ENCODE measurements at regions not wholly inside any gene's neighbourhood (a gene's known extent, or its start where the extent isn't known, plus 50 kb on each side); places are given as distances from the start of the nearest gene placed in this dataset.

DNA sequence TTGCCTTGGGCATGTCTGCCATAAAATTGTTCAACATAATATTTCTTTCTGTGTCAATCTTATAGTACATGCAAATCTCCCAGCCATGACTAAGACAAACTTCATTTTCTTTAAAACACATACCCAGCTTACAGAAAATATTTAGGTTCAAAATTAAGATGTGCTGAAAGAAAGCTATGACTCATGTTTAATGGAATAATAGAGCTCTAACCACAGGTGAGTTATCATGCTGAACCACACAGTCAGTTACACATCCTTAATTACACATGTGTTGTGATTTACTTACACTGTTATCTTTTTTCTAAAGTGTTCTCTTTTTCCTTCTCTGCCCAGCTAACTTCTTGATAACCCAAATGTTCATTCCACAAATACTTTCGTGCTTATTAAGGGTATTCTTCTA lies 1831.2 kb downstream of the OLFM4 start:
- Mint-ChIP-seq H3K36me3 (no peaks in the 10 kb centered on the region), H3K27ac (no peak overlapping the region), H3K4me3 (no peak overlapping the region), H3K27me3 (no peaks in the 10 kb centered on the region), H3K4me1 (no peaks in the 10 kb centered on the region), H3K9me3 (peaks cover 6 to 33% (median 17%) of the 10 kb centered on the region in 5 donors)
- CTCF ChIA-PET: no interaction called here
- Histone ChIP-seq H3K9me3 (ENCODE audit: low read length) (no peaks in the 10 kb centered on the region), H3K4me1 (ENCODE audit: insufficient read depth, low read length) (no peaks in the 10 kb centered on the region), H3K27ac (ENCODE audit: low read depth, low read length) (no peak overlapping the region), H3K36me3 (ENCODE audit: insufficient read depth, low read length) (no peaks in the 10 kb centered on the region), H3K4me3 (ENCODE audit: low read length) (no peak overlapping the region), H3K27me3 (ENCODE audit: insufficient read depth, low read length, poor library complexity, severe bottlenecking) (no peaks in the 10 kb centered on the region)
- POLR2A ChIA-PET: no interaction called here
- DNase-seq: no peak

DNA sequence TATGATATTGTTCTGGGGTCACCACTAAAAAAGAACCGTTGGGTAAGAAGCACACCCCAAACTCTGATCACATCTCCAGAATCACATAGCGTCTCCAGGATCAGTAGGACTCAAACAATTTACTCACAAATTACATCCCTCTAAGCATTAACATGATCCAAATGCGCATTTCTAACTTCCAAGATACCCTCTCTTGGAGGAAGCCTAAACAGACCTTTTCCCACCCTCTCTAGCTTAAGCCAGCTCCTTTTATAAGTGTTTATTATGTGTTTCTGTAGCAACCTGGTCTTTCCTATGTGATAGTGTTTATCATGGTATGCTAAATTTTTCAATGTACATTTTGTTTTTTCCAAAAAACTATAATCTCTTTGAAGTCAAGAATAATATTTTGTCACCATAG lies 1846.5 kb downstream of the OLFM4 start:
- Histone ChIP-seq H3K27ac (ENCODE audit: low read depth, low read length) (no peak overlapping the region), H3K36me3 (ENCODE audit: insufficient read depth, low read length) (no peaks in the 10 kb centered on the region), H3K4me3 (ENCODE audit: low read length) (no peak overlapping the region), H3K4me1 (ENCODE audit: insufficient read depth, low read length) (no peaks in the 10 kb centered on the region), H3K27me3 (ENCODE audit: insufficient read depth, low read length, poor library complexity, severe bottlenecking) (no peaks in the 10 kb centered on the region), H3K9me3 (ENCODE audit: low read length) (no peaks in the 10 kb centered on the region)
- ChIA-PET POLR2A (no interaction called here), CTCF (no interaction called here)
- Mint-ChIP-seq H3K4me3 (no peak overlapping the region), H3K27me3 (no peaks in the 10 kb centered on the region), H3K9me3 (peaks cover 4 to 15% (median 8%) of the 10 kb centered on the region in 5 donors), H3K4me1 (no peaks in the 10 kb centered on the region), H3K36me3 (no peaks in the 10 kb centered on the region), H3K27ac (no peak overlapping the region)
- DNase-seq: no peak

DNA sequence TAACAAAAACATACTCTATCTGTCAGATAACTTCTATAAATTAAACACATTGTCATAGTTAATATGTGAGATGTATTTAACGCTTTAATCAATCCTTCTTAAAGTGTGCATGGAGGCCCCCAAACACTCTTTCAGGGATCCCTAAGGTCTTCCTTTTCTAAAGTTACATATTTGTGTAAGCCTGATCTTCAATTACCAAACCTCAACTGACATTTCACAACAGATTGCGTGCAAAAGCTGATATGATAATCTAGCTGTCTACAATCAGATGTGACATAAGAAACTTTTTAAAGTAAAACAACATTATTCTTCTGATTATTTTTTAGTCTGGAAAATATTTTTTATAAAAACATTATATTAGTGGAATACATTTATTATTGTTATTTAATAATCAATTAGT lies 1850.4 kb downstream of the OLFM4 start:
- Mint-ChIP-seq H3K27ac (no peak overlapping the region), H3K4me1 (no peaks in the 10 kb centered on the region), H3K9me3 (peaks cover 5 to 13% (median 8%) of the 10 kb centered on the region in 5 donors), H3K4me3 (no peak overlapping the region), H3K27me3 (no peaks in the 10 kb centered on the region), H3K36me3 (no peaks in the 10 kb centered on the region)
- POLR2A ChIA-PET: no interaction called here
- Histone ChIP-seq H3K27ac (ENCODE audit: low read depth, low read length) (no peak overlapping the region), H3K27me3 (ENCODE audit: insufficient read depth, low read length, poor library complexity, severe bottlenecking) (no peaks in the 10 kb centered on the region), H3K4me3 (ENCODE audit: low read length) (no peak overlapping the region), H3K4me1 (ENCODE audit: insufficient read depth, low read length) (no peaks in the 10 kb centered on the region), H3K9me3 (ENCODE audit: low read length) (no peaks in the 10 kb centered on the region), H3K36me3 (ENCODE audit: insufficient read depth, low read length) (no peaks in the 10 kb centered on the region)
- DNase-seq: no peak
- CTCF ChIA-PET: interaction anchor here (1.2 kb wide), 1 partner anchor 12 kb away, joined by 3 read pairs; no protein-coding TSS in a partner anchor

DNA sequence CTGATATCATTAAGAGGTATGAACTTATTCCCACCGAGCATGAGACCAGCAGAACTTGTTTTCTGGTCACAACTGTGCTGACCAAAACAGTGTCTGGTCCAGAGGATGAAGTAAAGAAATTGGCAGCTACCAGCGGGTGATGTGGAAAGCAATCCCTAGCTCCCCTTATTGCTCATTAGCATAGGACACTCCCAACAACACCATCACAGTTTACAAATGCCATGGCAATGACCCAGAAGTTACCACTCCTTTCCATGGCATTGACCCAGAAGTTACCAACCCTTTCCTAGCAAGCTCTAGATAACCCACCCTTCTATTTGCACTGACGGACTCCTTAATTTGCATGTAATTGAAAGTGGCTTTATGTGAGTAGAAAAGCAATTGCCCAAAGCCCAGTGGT lies 1856.1 kb downstream of the OLFM4 start:
- DNase-seq: no peak
- ChIA-PET CTCF (no interaction called here), POLR2A (no interaction called here)
- H3K27me3 Mint-ChIP-seq: no peaks in the 10 kb centered on the region
- no peaks in the 10 kb centered on the region for H3K36me3 Mint-ChIP-seq
- Histone ChIP-seq H3K4me3 (ENCODE audit: low read length) (no peak overlapping the region), H3K4me1 (ENCODE audit: insufficient read depth, low read length) (no peaks in the 10 kb centered on the region), H3K36me3 (ENCODE audit: insufficient read depth, low read length) (no peaks in the 10 kb centered on the region), H3K9me3 (ENCODE audit: low read length) (no peaks in the 10 kb centered on the region), H3K27ac (ENCODE audit: low read depth, low read length) (no peak overlapping the region), H3K27me3 (ENCODE audit: insufficient read depth, low read length, poor library complexity, severe bottlenecking) (no peaks in the 10 kb centered on the region)
- H3K9me3 Mint-ChIP-seq: peaks cover 3 to 20% (median 11%) of the 10 kb centered on the region in 5 donors
- no peak overlapping the region for H3K27ac Mint-ChIP-seq
- H3K4me3 Mint-ChIP-seq: no peak overlapping the region
- no peaks in the 10 kb centered on the region for H3K4me1 Mint-ChIP-seq

DNA sequence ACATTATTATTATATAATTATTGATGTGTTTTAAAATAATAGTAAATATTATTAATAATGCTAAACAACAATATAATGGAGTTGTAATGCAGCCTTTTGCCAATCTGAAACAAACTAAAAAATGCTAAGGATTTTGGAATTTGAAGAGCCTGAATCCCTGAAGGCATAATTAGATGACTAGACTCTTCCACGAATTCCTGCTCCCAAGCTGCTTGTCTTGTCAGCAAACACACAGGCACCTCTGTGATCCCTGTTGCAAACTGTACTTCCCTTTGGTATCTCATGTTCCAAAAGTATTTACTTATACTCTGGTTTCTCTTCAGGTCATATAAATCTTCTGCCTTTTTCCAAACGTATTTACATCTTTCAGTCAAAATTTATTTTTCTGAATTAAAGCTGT lies 1862.4 kb downstream of the OLFM4 start:
- no peak overlapping the region for H3K27ac ChIP-seq (ENCODE audit: low read depth, low read length)
- H3K9me3 ChIP-seq (ENCODE audit: low read length): no peaks in the 10 kb centered on the region
- no peaks in the 10 kb centered on the region for H3K27me3 ChIP-seq (ENCODE audit: insufficient read depth, low read length, poor library complexity, severe bottlenecking)
- Mint-ChIP-seq H3K27me3 (no peaks in the 10 kb centered on the region), H3K4me3 (no peak overlapping the region), H3K4me1 (no peaks in the 10 kb centered on the region), H3K27ac (no peak overlapping the region), H3K36me3 (no peaks in the 10 kb centered on the region), H3K9me3 (peaks cover 3 to 32% (median 4%) of the 10 kb centered on the region in 5 donors)
- H3K4me1 ChIP-seq (ENCODE audit: insufficient read depth, low read length): no peaks in the 10 kb centered on the region
- ChIA-PET POLR2A (no interaction called here), CTCF (interaction anchor here (1.3 kb wide), 1 partner anchor 12 kb away, joined by 3 read pairs; no protein-coding TSS in a partner anchor)
- H3K4me3 ChIP-seq (ENCODE audit: low read length): no peak overlapping the region
- H3K36me3 ChIP-seq (ENCODE audit: insufficient read depth, low read length): no peaks in the 10 kb centered on the region
- DNase-seq: no peak

DNA sequence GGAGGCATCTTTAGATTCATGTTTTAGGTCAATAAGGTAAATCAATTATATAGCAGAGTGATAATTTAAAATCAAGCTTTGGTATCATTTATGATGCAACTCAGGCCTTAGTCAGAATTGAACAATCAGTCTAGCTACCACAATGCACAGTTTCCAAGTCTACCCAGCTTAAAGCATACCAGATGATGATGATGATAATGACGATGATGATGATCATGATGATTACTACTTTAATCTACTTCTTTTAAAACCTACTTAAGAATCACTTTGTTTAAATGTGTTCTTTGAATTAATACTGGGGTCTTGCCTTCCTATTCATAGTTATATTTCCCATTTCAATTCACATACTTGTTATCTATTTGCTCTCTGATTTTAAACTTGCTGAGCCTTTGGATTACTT lies 1872.7 kb downstream of the OLFM4 start:
- H3K4me1 Mint-ChIP-seq: no peaks in the 10 kb centered on the region
- Histone ChIP-seq H3K4me3 (ENCODE audit: low read length) (no peak overlapping the region), H3K27me3 (ENCODE audit: insufficient read depth, low read length, poor library complexity, severe bottlenecking) (no peaks in the 10 kb centered on the region), H3K4me1 (ENCODE audit: insufficient read depth, low read length) (no peaks in the 10 kb centered on the region), H3K36me3 (ENCODE audit: insufficient read depth, low read length) (no peaks in the 10 kb centered on the region), H3K9me3 (ENCODE audit: low read length) (no peaks in the 10 kb centered on the region), H3K27ac (ENCODE audit: low read depth, low read length) (no peak overlapping the region)
- ChIA-PET CTCF (no interaction called here), POLR2A (no interaction called here)
- H3K27me3 Mint-ChIP-seq: no peaks in the 10 kb centered on the region
- no peak overlapping the region for H3K27ac Mint-ChIP-seq
- H3K36me3 Mint-ChIP-seq: no peaks in the 10 kb centered on the region
- peaks cover 7 to 15% (median 13%) of the 10 kb centered on the region in 5 donors for H3K9me3 Mint-ChIP-seq
- no peak overlapping the region for H3K4me3 Mint-ChIP-seq
- DNase-seq: no peak

DNA sequence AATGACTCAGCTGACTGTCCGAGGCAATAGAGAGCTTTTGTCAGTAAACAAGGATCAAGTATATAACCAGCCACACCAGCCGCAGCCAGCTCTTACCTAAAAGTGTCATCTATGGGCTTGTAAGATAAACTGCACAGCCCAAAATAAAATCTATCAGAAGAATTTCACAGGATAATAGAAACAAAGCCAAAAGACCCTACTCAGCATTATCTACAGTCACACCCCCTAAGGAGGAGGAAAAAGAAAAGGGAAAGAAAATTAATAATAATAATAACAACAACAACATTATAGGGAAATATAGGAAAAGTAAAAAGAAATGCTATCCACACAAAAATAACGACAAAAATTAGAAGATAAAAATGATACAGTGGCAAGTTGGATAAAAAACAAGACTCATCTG lies 1883.8 kb downstream of the OLFM4 start:
- DNase-seq: no peak
- H3K9me3 Mint-ChIP-seq: peaks cover 15 to 30% (median 18%) of the 10 kb centered on the region in 5 donors
- H3K4me3 Mint-ChIP-seq: no peak overlapping the region
- H3K9me3 ChIP-seq (ENCODE audit: low read length): no peaks in the 10 kb centered on the region
- ChIA-PET POLR2A (no interaction called here), CTCF (no interaction called here)
- H3K27me3 ChIP-seq (ENCODE audit: insufficient read depth, low read length, poor library complexity, severe bottlenecking): no peaks in the 10 kb centered on the region
- no peaks in the 10 kb centered on the region for H3K27me3 Mint-ChIP-seq
- H3K27ac ChIP-seq (ENCODE audit: low read depth, low read length): no peak overlapping the region
- no peaks in the 10 kb centered on the region for H3K36me3 ChIP-seq (ENCODE audit: insufficient read depth, low read length)
- H3K4me3 ChIP-seq (ENCODE audit: low read length): no peak overlapping the region
- H3K4me1 Mint-ChIP-seq: no peaks in the 10 kb centered on the region
- no peaks in the 10 kb centered on the region for H3K4me1 ChIP-seq (ENCODE audit: insufficient read depth, low read length)
- no peaks in the 10 kb centered on the region for H3K36me3 Mint-ChIP-seq
- no peak overlapping the region for H3K27ac Mint-ChIP-seq

DNA sequence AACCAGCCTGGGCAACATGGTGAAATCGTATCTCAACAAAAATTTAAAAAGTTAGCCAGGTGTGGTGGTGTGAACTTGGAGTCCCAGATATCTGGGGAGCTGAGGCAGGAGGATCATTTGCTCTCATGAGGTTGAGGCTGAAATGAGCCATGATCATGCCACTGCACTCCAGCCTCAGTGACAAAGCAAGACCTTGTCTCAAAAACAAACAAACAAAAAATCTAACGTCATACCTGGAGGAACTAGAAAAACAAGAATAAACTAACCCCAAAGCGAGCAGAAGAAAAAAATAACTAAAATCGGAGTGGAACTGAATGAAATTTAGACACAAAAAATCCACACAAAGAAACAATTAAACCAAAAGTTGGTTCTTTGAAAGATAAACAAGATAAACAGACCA lies 1885.1 kb downstream of the OLFM4 start:
- Mint-ChIP-seq H3K27me3 (no peaks in the 10 kb centered on the region), H3K9me3 (peaks cover 15 to 27% (median 19%) of the 10 kb centered on the region in 5 donors), H3K4me3 (no peak overlapping the region), H3K27ac (no peak overlapping the region), H3K4me1 (no peaks in the 10 kb centered on the region), H3K36me3 (no peaks in the 10 kb centered on the region)
- Histone ChIP-seq H3K27ac (ENCODE audit: low read depth, low read length) (no peak overlapping the region), H3K4me1 (ENCODE audit: insufficient read depth, low read length) (no peaks in the 10 kb centered on the region), H3K27me3 (ENCODE audit: insufficient read depth, low read length, poor library complexity, severe bottlenecking) (no peaks in the 10 kb centered on the region), H3K4me3 (ENCODE audit: low read length) (no peak overlapping the region), H3K36me3 (ENCODE audit: insufficient read depth, low read length) (no peaks in the 10 kb centered on the region), H3K9me3 (ENCODE audit: low read length) (no peaks in the 10 kb centered on the region)
- CTCF ChIA-PET: no interaction called here
- POLR2A ChIA-PET: no interaction called here
- DNase-seq: no peak

DNA sequence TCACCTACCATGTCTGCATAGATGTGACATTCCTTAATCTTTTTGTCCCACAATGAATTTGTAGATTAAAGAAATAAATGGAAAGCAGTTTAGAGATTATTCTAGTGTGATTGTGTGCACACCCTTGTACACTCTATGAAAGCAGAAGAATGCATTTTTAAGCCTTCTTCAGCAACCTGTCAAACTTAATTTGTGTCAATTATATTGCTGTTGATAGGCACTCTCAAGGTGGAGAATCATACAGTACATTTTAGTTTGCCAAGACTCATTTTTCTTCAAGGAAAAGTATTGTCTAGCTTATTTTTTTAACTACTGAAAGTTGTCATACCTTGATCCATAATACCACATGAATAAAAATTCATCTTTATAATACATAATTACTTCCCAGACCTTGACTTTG lies 1898.9 kb downstream of the OLFM4 start:
- POLR2A ChIA-PET: no interaction called here
- CTCF ChIA-PET: no interaction called here
- H3K36me3 Mint-ChIP-seq: no peaks in the 10 kb centered on the region
- H3K4me3 Mint-ChIP-seq: no peak overlapping the region
- H3K4me1 Mint-ChIP-seq: no peaks in the 10 kb centered on the region
- H3K27ac Mint-ChIP-seq: no peak overlapping the region
- no peaks in the 10 kb centered on the region for H3K4me1 ChIP-seq (ENCODE audit: insufficient read depth, low read length)
- peaks cover 9 to 36% (median 19%) of the 10 kb centered on the region in 5 donors for H3K9me3 Mint-ChIP-seq
- no peaks in the 10 kb centered on the region for H3K27me3 Mint-ChIP-seq
- no peak for DNase-seq
- H3K27me3 ChIP-seq (ENCODE audit: insufficient read depth, low read length, poor library complexity, severe bottlenecking): no peaks in the 10 kb centered on the region
- H3K9me3 ChIP-seq (ENCODE audit: low read length): no peaks in the 10 kb centered on the region
- no peak overlapping the region for H3K27ac ChIP-seq (ENCODE audit: low read depth, low read length)
- no peak overlapping the region for H3K4me3 ChIP-seq (ENCODE audit: low read length)
- no peaks in the 10 kb centered on the region for H3K36me3 ChIP-seq (ENCODE audit: insufficient read depth, low read length)

Measured in CD8-positive, alpha-beta memory T cell (primary cell).